HG02938 (cell line): ENCODE measurements at regions not wholly inside any gene's neighbourhood (a gene's known extent, or its start where the extent isn't known, plus 50 kb on each side); places are given as distances from the start of the nearest gene placed in this dataset.
A peak's percentile ranks its signal among the peaks of the same experiment; 100 is the strongest.

Source experiments
- ATAC-seq: cut with Tn5 transposase; IDR thresholded peaks from one replicate; pipeline ENCODE4 v1.9.1; 2021; ENCODE audit warnings: mild to moderate bottlenecking, moderate library complexity; ENCODE audit not compliant: unreplicated experiment

DNA sequence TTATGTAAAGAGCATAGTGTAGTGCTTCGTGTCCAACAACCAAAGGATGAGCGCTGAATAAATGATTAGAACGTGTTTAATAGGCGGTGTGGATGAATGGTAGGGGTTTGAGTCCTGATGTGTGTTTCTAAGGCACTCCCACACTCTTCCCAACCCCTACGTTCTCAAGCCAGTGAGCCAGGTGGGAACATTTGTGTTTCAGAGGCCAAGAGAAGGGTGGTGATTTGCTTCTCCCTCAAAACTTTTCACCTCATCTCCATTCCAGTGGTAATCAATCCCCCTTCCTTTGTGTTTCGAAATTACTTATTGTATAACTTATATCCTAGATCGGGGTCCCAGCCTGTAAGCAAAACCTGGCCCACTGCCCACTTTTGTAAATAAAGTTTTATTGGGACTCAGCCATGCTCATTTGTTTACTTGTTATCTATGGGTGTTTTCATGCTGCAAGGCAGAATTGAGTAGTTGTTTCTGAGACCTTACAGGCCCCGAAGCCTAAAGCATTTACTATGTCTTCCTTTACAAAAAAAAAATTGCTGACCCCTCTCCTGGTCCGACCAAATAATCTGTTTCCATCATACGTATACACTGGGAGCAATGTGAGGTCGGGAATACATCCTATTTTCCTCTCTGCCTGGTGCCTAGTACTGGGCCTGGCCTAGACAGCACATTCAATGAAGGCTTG lies 150.8 kb upstream of the MYCN start:
- no peak for ATAC-seq

DNA sequence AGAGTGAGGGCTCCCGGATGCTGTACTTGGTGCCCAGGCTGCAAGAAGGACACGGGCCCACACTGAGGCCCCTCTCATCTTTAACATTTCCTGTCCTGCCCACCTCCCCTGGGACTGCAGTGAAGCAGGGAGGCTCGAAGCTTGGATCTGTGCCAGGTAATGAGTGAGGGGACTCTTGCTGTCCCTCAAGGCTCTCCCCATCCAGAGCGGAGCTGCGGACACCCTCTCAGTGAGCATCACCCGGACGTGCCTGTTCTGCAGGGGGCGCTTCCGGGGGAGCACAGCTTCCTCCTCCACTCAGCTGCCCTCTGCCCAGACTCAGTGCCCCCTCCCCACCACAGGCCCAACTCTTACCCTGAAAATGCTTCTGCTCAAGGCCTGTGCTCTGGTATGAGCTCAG lies 150.0 kb upstream of the MYCN start:
- no peak for ATAC-seq

GRCh38 chr2:15790838-15791237 lies 149.5 kb upstream of the MYCN start:
- no peak for ATAC-seq

- ATAC-seq = no peak
Measured at GRCh38 chr2:15791294-15791693, 149.1 kb upstream of the MYCN start.

DNA sequence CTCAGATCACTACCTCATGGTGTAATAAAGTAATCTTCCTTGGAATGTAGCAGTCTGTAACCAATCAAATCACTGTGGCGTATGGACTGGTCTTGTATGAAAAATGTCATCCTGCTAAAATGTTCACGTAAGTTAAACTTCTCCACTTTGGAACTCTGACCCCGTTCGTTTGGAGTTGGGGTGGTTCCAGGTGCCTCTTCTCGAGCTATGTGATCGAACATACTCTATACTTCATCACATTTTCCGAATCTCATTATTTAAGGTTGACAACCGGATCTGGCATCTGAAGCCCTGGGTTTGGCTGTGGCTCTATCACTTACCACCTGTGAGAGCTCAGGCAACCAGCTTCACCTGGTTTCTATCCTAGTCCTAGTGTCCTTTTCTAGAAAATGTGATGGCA lies 148.0 kb upstream of the MYCN start:
- no peak for ATAC-seq

GRCh38 chr2:15793078-15793913 lies 147.1 kb upstream of the MYCN start:
- ATAC-seq = no peak

GRCh38 chr2:15793978-15794377 lies 146.4 kb upstream of the MYCN start:
- ATAC-seq = no peak

DNA sequence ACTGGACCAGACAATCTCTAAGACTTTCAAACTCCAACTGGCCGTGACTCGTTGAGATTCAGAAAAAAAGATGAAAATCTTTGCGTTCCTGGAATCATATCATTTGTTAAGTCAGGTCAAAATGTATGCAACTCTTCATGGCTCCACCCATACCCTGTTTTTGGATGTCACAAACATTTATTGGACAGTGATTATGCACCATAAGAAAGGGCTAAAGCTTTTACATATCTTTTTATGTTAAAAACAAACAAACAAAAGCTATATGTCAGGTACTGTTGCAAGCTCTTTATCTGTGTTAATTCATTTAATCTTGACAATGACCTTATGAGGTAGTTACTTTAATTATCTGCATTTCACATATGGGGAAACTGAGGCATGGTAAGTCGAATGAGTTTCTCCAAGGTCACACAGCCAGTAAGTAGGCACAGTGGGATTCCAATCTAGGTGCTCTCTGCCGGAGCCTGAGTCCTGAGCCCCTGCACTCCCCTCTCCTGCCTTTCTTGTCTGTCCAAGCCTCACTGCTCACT lies 145.7 kb upstream of the MYCN start:
- ATAC-seq = no peak

- ATAC-seq = no peak
Measured at GRCh38 chr2:15795426-15795825, 144.9 kb upstream of the MYCN start.

DNA sequence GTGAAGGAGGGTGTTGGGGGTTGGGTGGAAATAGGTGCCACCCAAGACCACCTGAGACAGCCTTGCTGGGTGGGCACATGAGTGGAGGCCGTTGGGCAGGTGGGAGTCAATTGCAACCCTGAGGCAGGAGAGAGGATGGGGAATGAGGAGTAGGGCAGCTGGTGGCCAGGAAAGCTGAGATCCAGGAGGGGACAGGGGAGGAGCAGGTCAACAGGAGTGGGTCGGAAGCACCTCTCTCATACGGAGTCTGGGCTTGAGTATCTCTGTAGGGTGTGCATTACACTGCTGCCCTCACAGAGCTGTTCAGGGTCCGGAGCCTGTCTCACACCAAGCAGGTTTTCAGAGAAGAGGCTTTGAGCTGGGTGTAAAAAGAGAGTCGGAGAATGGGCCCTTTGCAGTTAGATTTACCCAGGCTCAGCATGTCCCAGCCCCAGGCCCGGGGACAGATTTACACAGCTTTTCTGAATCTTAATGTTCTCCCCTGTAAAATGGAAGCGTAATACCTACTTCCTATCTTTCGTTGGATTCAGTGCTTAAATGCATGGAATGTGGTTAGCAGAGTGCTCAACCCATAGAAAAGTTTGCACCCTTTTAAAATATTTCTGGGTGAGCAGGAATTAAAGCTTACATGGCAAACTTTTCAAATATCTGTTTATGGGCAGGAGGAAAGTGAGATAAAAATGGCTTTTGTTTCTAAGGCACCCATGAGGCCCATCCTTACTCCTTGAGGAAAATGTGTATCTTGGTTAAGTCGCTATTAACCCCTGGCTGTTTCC lies 144.0 kb upstream of the MYCN start:
- ATAC-seq = no peak

GRCh38 chr2:15797231-15797938 lies 143.0 kb upstream of the MYCN start:
- no peak for ATAC-seq

GRCh38 chr2:15797939-15798281 lies 142.4 kb upstream of the MYCN start:
- no peak for ATAC-seq

DNA sequence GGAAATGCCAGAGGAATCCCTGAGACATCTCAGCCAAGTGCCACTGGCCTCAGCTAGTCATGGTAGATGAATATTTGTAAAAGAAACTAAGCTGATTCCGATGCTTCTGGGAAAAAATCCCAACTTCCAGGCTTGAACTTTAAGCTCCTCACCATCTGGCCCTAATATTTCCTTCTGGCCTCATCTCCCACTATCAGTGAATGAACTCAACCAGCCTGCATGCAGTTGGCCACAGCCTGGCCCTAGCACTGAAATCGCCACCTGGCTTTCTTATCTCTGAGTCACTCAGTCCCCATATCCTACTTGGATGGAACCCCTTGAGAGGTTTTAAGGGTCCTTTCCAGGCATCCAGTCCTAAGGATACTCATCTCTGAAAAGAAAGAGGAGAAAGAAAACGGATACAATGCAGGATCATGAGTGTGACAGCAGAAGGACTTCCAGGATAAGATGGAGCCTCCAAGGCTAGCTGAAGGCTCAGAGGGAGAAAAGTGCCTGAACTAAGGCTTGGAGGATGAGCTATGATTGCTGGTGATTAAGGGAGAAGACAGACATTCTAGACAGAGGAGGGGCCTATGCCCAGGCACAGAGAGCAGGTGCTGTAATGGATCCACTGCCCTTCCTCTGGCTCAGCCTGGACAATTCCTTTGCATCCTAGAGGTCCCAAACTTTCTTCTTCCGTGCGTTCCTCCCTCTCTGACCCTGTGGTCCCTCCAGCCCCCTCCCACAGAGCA lies 141.5 kb upstream of the MYCN start:
- no peak for ATAC-seq

DNA sequence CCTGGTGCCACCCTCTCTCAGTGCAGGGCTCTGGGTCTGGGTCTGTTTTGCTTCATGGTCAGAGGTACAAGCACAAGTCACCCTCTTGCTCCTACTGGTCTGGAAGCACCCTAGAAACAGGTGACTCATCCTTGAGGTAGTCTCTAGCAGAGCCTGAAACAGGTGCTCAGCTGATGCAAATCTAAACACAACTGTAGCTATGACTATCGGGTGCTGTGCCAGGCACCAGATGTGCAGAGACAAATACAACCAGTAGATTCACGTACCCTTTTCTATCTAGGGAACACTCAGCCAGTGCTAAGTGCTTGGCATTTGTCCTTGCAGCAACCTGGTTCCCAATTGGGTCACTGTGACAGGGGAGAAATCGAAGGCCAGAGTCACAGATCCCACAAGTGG lies 140.9 kb upstream of the MYCN start:
- ATAC-seq = peak; percentile 86

- ATAC-seq = no peak
Measured at GRCh38 chr2:15800495-15801329, 139.6 kb upstream of the MYCN start.

GRCh38 chr2:15801439-15801838 lies 138.9 kb upstream of the MYCN start:
- ATAC-seq = no peak

- no peak for ATAC-seq
Measured at GRCh38 chr2:15801904-15802303, 138.4 kb upstream of the MYCN start.

GRCh38 chr2:15802657-15803542 lies 137.4 kb upstream of the MYCN start:
- ATAC-seq = no peak
